B cell (primary cell): ENCODE measurements at regions not wholly inside any gene's neighbourhood (a gene's known extent, or its start where the extent isn't known, plus 50 kb on each side); places are given as distances from the start of the nearest gene placed in this dataset.

Experiments
- ATAC-seq: fragments of 200-7000 bp; cut with Tn5 transposase; one replicate; pipeline ENCODE4 v1.10.0; 2021; ENCODE audit warnings: low read depth, mild to moderate bottlenecking, moderate number of reproducible peaks, moderate library complexity
- CTCF ChIA-PET: fragments of 350-600 bp; sonication (Branson Sonifier 250); formaldehyde crosslinking; loops from one replicate; lab custom pipeline; 2021; ENCODE audit warnings: antibody characterized with exemption, inconsistent platforms; lab: Charles Lee
- POLR2A ChIA-PET: fragments of 350-600 bp; sonication (Branson Sonifier 250); formaldehyde crosslinking; loops from one replicate; lab custom pipeline; 2021; ENCODE audit warnings: antibody characterized with exemption; lab: Charles Lee
- DNase-seq: peaks from one replicate; pipeline ENCODE4 v3.0.0; 2013
- H2AFZ ChIP-seq: 2 replicates; pipeline ENCODE4 v1.6.1; 2012; ENCODE audit warnings: mild to moderate bottlenecking, low read depth, low read length; ENCODE audit not compliant: insufficient read depth, poor library complexity, severe bottlenecking
- H3K27ac ChIP-seq, 2 donors: 1 replicate in 1 of 2; 2 replicates in 1 of 2; pipeline ENCODE4 v1.5.1; 2012 to 2013; ENCODE audit warnings: low read length in 2 of 2, mild to moderate bottlenecking in 2 of 2, moderate library complexity in 1 of 2
- H3K27me3 ChIP-seq, 4 experiments: fragments of 200-600 bp in 1 of 4; sonication (generic) in 1 of 4; replicated peaks in 1 of 4; 1 replicate in 2 of 4; 2 replicates in 2 of 4; pipeline versions ENCODE4 v1.6.1 to v1.7.0; 2013 to 2016; ENCODE audit warnings: low read length in 3 of 4, mild to moderate bottlenecking in 2 of 4, mixed read lengths in 1 of 4, moderate library complexity in 1 of 4; ENCODE audit not compliant: insufficient read depth in 4 of 4, control insufficient read depth in 3 of 4; ENCODE audit errors: control extremely low read depth in 1 of 4
- H3K36me3 ChIP-seq, 2 experiments: replicated peaks in 1 of 2; 1 replicate in 1 of 2; 2 replicates in 1 of 2; pipeline versions ENCODE4 v1.6.1 to v1.7.1; 2013; ENCODE audit warnings: low read length in 1 of 2; ENCODE audit not compliant: insufficient read depth in 2 of 2, control insufficient read depth in 1 of 2; ENCODE audit errors: control extremely low read depth in 1 of 2, extremely low read depth in 1 of 2
- H3K4me1 ChIP-seq, 2 donors: fragments of 200-600 bp in 1 of 2; sonication (generic) in 1 of 2; 1 replicate in 1 of 2; 2 replicates in 1 of 2; pipeline versions ENCODE4 v1.5.1 to v1.6.1; 2013 to 2017; ENCODE audit warnings: low read length in 2 of 2; ENCODE audit not compliant: control insufficient read depth in 2 of 2, insufficient read depth in 2 of 2
- H3K4me2 ChIP-seq: replicated peaks from 2 replicates; pipeline ENCODE3; 2012; ENCODE audit warnings: mild to moderate bottlenecking, low read depth, low read length; ENCODE audit not compliant: poor library complexity, severe bottlenecking
- H3K4me3 ChIP-seq, 5 experiments: fragments of 200-600 bp in 1 of 5; sonication (generic) in 1 of 5; 1 replicate in 3 of 5; 2 replicates in 2 of 5; pipeline versions ENCODE4 v1.5.1 to v1.7.0; 2011 to 2016; ENCODE audit warnings: low read length in 4 of 5, mild to moderate bottlenecking in 4 of 5, low read depth in 2 of 5, control low read depth in 1 of 5, moderate library complexity in 1 of 5; ENCODE audit not compliant: insufficient read depth in 1 of 5; ENCODE audit errors: control extremely low read depth in 1 of 5, extremely low read depth in 1 of 5
- H3K79me2 ChIP-seq: fragments of 200-600 bp; sonication (generic); one replicate; pipeline ENCODE4 v1.6.0; 2016; ENCODE audit warnings: low read length; ENCODE audit not compliant: control insufficient read depth, insufficient read depth
- H3K9ac ChIP-seq: fragments of 200-600 bp; sonication (generic); 2 replicates; pipeline ENCODE4 v1.6.1; 2017; ENCODE audit warnings: mild to moderate bottlenecking, low read length, moderate library complexity
- H3K9me3 ChIP-seq, 3 donors: one replicate each; pipeline versions ENCODE4 v1.6.1 to v1.7.1; 2013; ENCODE audit warnings: low read length in 2 of 3; ENCODE audit not compliant: control insufficient read depth in 2 of 3, insufficient read depth in 1 of 3; ENCODE audit errors: control extremely low read depth in 1 of 3
- H4K20me1 ChIP-seq: 2 replicates; pipeline ENCODE4 v1.6.0; 2012; ENCODE audit warnings: mild to moderate bottlenecking, low read length; ENCODE audit not compliant: insufficient read depth, control insufficient read depth, poor library complexity, severe bottlenecking
- H3K27ac Mint-ChIP-seq: one replicate; pipeline ENCODE4 v1.8.0; 2021; ENCODE audit warnings: mixed read lengths
- H3K27me3 Mint-ChIP-seq: one replicate; pipeline ENCODE4 v1.8.0; 2021; ENCODE audit warnings: mixed read lengths
- H3K4me1 Mint-ChIP-seq: one replicate; pipeline ENCODE4 v1.8.0; 2021; ENCODE audit warnings: mixed read lengths
- H3K4me3 Mint-ChIP-seq: one replicate; pipeline ENCODE4 v1.8.0; 2021; ENCODE audit warnings: mixed read lengths
- H3K9me3 Mint-ChIP-seq: one replicate; pipeline ENCODE4 v1.8.0; 2022; ENCODE audit warnings: mixed read lengths; ENCODE audit not compliant: insufficient read depth
- EZH2 ChIP-seq: IDR thresholded peaks from 2 replicates; pipeline ENCODE4 v1.6.1; 2012; ENCODE audit warnings: borderline replicate concordance, low read depth, mild to moderate bottlenecking, moderate library complexity, low read length; ENCODE audit not compliant: insufficient read depth, poor library complexity, severe bottlenecking
- WGBS: methylation state at CpG from one replicate; pipeline ENCODE4 v1.1.5; 2013; ENCODE audit warnings: missing lambda C conversion rate; ENCODE audit not compliant: insufficient coverage; 5-methylcytosine and 5-hydroxymethylcytosine counted together
- intact Hi-C: fragments of 100-400 bp; cut with micrococcal nuclease; formaldehyde crosslinking; loops from one replicate; pipeline ENCODE4 v1.10.0; 2022
- TF ChIP-seq, protein P1 (sequence below): fragments of 200-600 bp; IDR thresholded peaks from one replicate; pipeline ENCODE4 v1.8.0; 2022; ENCODE audit warnings: antibody characterized with exemption, mild to moderate bottlenecking

DNA sequence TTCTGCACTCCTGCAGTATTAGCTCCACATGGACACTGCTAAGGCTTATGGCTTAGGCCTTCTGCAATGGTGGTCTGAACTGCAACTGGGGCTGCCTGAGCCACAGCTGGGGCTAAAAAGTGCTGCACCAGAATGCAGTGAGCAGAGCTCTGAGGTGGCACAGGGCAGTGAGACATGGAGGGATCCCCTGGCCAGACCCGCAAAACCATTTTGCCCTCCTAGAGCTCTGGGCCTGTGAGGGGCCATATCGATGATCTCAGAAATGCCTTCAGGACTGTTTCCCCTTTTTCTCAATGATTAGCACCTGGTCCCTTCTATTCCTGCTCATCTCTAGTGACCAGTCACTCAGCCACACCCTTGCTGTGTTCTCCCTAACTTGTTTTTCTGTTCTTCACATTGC is 397.7 kb downstream of the UQCRFS1 start:
- no peaks in the 10 kb centered on the region for H3K27me3 Mint-ChIP-seq
- no peak overlapping the region for H3K4me3 Mint-ChIP-seq

DNA sequence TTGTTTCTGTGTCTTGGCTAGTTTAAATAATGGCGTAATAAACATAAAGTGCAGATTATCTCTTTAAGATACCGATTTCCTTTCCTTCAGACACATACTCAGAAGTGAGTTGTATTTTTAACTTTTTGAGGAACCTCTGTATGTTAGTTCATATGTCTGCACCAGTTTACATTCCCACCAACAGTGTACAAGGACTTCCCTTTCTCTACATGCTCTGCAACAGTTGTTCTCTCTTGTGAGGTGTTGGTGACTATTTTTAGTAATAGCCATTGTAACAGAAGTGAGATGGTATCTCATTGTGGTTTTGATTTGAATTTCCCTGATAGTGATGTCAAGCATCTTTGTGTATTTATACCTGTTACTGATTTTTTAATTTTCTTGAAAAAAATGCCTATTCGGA is 418.6 kb downstream of the UQCRFS1 start:
- no peaks in the 10 kb centered on the region for H4K20me1 ChIP-seq
- Mint-ChIP-seq H3K4me3 (no peak overlapping the region), H3K27ac (no peak overlapping the region), H3K9me3 (peaks cover 4% of the 10 kb centered on the region), H3K27me3 (peaks cover 18% of the 10 kb centered on the region), H3K4me1 (no peaks in the 10 kb centered on the region)
- no peak for ATAC-seq
- H2AFZ ChIP-seq: no peak overlapping the region
- H3K36me3 ChIP-seq: no peaks in the 10 kb centered on the region
- POLR2A ChIA-PET: no interaction called here
- no peak overlapping the region for H3K4me2 ChIP-seq
- H3K4me3 ChIP-seq: no peak overlapping the region
- no CpG with 5 or more reads among the region's 3 CpGs for WGBS
- no peaks in the 10 kb centered on the region for H3K4me1 ChIP-seq
- H3K27me3 ChIP-seq: peaks cover 0 to 5% (median 2%) of the 10 kb centered on the region in 4 experiments
- H3K9me3 ChIP-seq: peaks cover 3 to 11% (median 5%) of the 10 kb centered on the region in 3 donors
- CTCF ChIA-PET: no interaction called here
- no peak for TF ChIP-seq EZH2
- TF ChIP-seq, protein P1, sequence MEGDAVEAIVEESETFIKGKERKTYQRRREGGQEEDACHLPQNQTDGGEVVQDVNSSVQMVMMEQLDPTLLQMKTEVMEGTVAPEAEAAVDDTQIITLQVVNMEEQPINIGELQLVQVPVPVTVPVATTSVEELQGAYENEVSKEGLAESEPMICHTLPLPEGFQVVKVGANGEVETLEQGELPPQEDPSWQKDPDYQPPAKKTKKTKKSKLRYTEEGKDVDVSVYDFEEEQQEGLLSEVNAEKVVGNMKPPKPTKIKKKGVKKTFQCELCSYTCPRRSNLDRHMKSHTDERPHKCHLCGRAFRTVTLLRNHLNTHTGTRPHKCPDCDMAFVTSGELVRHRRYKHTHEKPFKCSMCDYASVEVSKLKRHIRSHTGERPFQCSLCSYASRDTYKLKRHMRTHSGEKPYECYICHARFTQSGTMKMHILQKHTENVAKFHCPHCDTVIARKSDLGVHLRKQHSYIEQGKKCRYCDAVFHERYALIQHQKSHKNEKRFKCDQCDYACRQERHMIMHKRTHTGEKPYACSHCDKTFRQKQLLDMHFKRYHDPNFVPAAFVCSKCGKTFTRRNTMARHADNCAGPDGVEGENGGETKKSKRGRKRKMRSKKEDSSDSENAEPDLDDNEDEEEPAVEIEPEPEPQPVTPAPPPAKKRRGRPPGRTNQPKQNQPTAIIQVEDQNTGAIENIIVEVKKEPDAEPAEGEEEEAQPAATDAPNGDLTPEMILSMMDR: no peak
- no peak overlapping the region for H3K9ac ChIP-seq
- intact Hi-C loops: no loop called here
- H3K27ac ChIP-seq: no peak overlapping the region
- DNase-seq: no peak
- H3K79me2 ChIP-seq: no peaks in the 10 kb centered on the region

More for the DNA sequence above, 397.7 kb downstream of the UQCRFS1 start:
- CTCF ChIA-PET: no interaction called here
- intact Hi-C loops: no loop called here
- ATAC-seq (no peak), DNase-seq (no peak)
- H3K9me3 Mint-ChIP-seq: no peaks in the 10 kb centered on the region
- H3K36me3 ChIP-seq: no peaks in the 10 kb centered on the region
- no peak overlapping the region for H3K4me2 ChIP-seq
- no peak overlapping the region for H3K9ac ChIP-seq
- H3K4me1 Mint-ChIP-seq: no peaks in the 10 kb centered on the region
- TF ChIP-seq, protein P1: no peak
- TF ChIP-seq EZH2: no peak
- H3K4me3 ChIP-seq: no peak overlapping the region
- H3K27me3 ChIP-seq: no peaks in the 10 kb centered on the region
- no peak overlapping the region for H2AFZ ChIP-seq
- no peaks in the 10 kb centered on the region for H3K4me1 ChIP-seq
- H3K27ac Mint-ChIP-seq: no peak overlapping the region
- H3K9me3 ChIP-seq: peaks cover 0 to 12% (median 2%) of the 10 kb centered on the region in 3 donors
- H3K79me2 ChIP-seq: no peaks in the 10 kb centered on the region
- 75% methylated on average over 2 of the region's 2 CpGs for WGBS
- H3K27ac ChIP-seq: no peak overlapping the region
- H4K20me1 ChIP-seq: no peaks in the 10 kb centered on the region
- POLR2A ChIA-PET: no interaction called here
